ENCODE measurements at regions not wholly inside any gene's neighbourhood (a gene's known extent, or its start where the extent isn't known, plus 50 kb on each side); places are given as distances from the start of the nearest gene placed in this dataset.

GRCh38 chr14:61620130-61620946 lies 75.0 kb upstream of the HIF1A start (continued):
- TF ChIP-seq GABPA (IDR thresholded peaks at IDR 0.05; ENCODE audit: borderline replicate concordance, insufficient read depth, low read length), result no peak

Measured in H1 (cell line).